HFF-Myc (cell line): ENCODE measurements at regions not wholly inside any gene's neighbourhood (a gene's known extent, or its start where the extent isn't known, plus 50 kb on each side); places are given as distances from the start of the nearest gene placed in this dataset.

Experiments
- DNase-seq: peaks from one replicate; pipeline ENCODE4 v3.0.0-alpha.2; 2011; ENCODE audit warnings: low read depth; ENCODE audit errors: extremely low read depth
- H3K4me3 ChIP-seq: replicated peaks from 2 replicates; pipeline ENCODE4 v1.5.1; 2011; ENCODE audit warnings: low read depth, mild to moderate bottlenecking, control low read depth, low read length
- CTCF ChIP-seq: IDR thresholded peaks from 2 replicates; pipeline ENCODE4 v1.5.1; 2012; ENCODE audit warnings: mild to moderate bottlenecking, low read depth, low read length, control low read depth; ENCODE audit errors: missing control alignments

- H3K4me3 ChIP-seq = no peak overlapping the region
- TF ChIP-seq CTCF = no peak
- no peak for DNase-seq
These were observed 691.7 kb upstream of the FANCL start for GRCh38 chr2:58932801-58933200.

GRCh38 chr2:58930537-58930936, 689.4 kb upstream of the FANCL start:
- no peak for TF ChIP-seq CTCF
- no peak for DNase-seq
- no peak overlapping the region for H3K4me3 ChIP-seq

- DNase-seq = no peak
- no peak for TF ChIP-seq CTCF
- no peak overlapping the region for H3K4me3 ChIP-seq
These were observed 687.8 kb upstream of the FANCL start for GRCh38 chr2:58928973-58929372.

- TF ChIP-seq CTCF = no peak
- no peak overlapping the region for H3K4me3 ChIP-seq
- no peak for DNase-seq
These were observed 687.3 kb upstream of the FANCL start for GRCh38 chr2:58928391-58928790.

GRCh38 chr2:58926112-58926511, 685.0 kb upstream of the FANCL start:
- DNase-seq = no peak
- no peak for TF ChIP-seq CTCF
- no peak overlapping the region for H3K4me3 ChIP-seq

GRCh38 chr2:58925676-58926081, 684.6 kb upstream of the FANCL start:
- H3K4me3 ChIP-seq = no peak overlapping the region
- TF ChIP-seq CTCF = no peak
- DNase-seq = peak; percentile 33

GRCh38 chr2:58923869-58924268, 682.7 kb upstream of the FANCL start:
- peak; percentile 93 for DNase-seq
- TF ChIP-seq CTCF = no peak
- no peak overlapping the region for H3K4me3 ChIP-seq
